HG03457 (cell line): ENCODE measurements at regions not wholly inside any gene's neighbourhood (a gene's known extent, or its start where the extent isn't known, plus 50 kb on each side); places are given as distances from the start of the nearest gene placed in this dataset.

ENCODE experiments used
- ATAC-seq: cut with Tn5 transposase; IDR thresholded peaks from one replicate; pipeline ENCODE4 v1.9.1; 2021; ENCODE audit warnings: moderate number of reproducible peaks; ENCODE audit not compliant: unreplicated experiment

DNA sequence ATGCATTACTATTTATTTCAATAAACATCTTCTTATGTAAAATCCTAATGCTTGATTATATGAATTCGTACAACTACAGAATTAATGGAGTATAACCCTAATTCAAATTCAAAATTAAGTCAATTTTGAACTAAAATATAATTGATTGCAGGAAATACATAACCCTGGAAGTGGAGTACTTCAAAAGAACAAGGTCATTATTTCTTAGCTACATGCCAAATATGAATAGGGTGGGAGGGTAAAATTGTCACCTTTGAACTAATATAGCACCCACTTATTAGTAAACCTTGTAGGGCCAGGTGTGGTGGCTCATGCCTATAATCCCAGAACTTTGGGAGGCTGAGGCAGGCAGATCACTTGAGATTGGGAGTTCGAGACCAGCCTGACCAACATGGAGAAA, 895.4 kb upstream of the ACVR2A start:
- no peak for ATAC-seq

- ATAC-seq: no peak
Observed at GRCh38 chr2:146944601-146945000, 900.2 kb upstream of the ACVR2A start.

- no peak for ATAC-seq
Observed at GRCh38 chr2:146939991-146940685, 904.7 kb upstream of the ACVR2A start.

DNA sequence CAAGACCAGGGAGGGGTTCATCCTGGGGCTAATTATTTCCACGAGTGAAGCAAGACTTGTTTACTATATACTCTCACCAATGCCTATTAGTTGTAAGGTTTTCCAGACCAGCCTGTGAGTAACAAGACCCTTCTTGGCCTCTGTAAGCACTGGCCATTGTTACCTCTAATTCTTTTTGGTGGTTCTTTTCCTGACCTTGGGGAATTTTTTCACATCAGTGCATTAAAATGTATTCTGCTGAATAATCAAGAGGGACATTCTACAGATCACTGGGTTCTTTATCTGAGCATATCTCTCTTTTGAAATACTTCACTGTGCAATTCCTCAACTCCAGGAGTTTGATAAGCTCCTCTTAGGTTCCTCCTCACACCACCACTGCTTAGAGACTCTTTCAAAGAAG, 909.9 kb upstream of the ACVR2A start:
- no peak for ATAC-seq

- ATAC-seq: no peak
Observed at GRCh38 chr2:146931109-146931508, 913.7 kb upstream of the ACVR2A start.

GRCh38 chr2:146927080-146927711, 917.6 kb upstream of the ACVR2A start:
- ATAC-seq: no peak

DNA sequence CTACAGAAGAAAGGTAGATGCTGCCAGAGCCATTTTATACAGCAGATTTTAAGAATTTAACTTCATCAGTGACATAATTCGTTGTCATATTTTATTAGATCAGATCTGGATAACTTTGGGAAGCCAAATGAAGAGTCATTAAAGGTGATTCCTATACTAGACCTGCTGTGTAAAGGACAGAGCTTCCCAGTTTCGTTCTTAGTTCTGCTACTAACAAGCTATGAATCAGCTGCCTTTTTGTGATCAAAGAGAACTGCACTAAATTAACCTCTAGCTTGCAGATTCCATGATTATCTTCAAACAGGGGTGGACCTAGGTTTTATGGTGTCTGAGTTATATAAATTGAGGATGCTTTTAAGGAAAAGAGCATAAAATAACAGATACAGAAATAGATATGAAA, 926.5 kb upstream of the ACVR2A start:
- no peak for ATAC-seq

GRCh38 chr2:146917431-146918042, 927.3 kb upstream of the ACVR2A start:
- ATAC-seq: no peak

GRCh38 chr2:146916914-146917313, 927.9 kb upstream of the ACVR2A start:
- no peak for ATAC-seq

DNA sequence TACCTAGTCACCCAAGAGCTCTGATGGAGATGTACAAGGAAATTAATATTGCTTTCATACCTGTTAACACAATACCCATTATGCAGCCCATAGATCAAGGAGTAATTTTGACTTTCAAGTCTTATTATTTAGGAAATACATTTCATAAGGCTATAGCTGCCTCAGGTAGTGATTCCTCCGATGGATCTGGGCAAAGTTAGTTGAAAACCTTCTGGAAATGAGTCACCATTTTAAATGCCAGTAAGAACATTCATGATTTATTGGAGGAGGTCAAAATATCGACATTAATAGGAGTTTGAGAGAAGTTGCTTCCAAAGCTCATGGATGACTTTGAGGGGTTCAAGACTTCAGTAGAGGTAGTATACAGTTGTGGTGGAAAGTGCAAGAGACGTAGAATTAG, 931.4 kb upstream of the ACVR2A start:
- no peak for ATAC-seq

DNA sequence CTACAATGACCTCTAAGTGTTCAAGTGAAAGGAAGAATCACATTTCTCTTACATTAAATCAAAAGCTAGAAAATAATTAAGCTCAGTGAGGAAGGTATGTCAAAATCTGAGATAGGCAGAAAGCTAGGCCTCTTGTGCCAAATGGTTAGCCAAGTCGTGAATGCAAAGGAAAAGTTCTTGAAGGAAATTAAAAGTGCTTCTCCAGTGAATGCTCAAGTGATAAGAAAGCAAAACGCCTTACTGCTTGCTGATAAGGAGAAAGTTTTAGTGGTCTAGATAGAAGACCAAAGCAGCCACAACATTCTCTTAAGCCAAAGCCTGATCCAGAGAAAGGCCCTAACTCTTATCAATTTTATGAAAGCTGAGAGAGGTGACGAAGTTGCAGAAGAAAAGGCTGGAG, 932.3 kb upstream of the ACVR2A start:
- ATAC-seq: no peak

DNA sequence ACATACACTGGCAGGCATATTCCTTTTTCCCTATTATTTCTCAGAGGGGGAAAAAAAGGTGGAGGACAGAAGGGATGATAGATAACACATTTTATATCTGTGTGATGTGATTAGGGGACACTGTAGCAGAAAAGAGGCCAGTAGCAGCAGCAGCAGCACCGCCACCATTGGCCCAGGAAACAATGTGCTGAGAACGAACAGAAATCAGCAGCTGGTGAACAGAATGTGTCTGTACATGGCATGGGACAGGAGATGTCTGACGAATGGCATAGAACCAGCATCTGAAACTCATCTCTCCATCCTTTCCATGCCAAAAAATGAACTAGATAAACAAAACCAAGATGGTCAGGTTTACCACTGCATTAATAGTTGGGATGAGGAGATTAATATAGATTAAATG, 936.1 kb upstream of the ACVR2A start:
- no peak for ATAC-seq

DNA sequence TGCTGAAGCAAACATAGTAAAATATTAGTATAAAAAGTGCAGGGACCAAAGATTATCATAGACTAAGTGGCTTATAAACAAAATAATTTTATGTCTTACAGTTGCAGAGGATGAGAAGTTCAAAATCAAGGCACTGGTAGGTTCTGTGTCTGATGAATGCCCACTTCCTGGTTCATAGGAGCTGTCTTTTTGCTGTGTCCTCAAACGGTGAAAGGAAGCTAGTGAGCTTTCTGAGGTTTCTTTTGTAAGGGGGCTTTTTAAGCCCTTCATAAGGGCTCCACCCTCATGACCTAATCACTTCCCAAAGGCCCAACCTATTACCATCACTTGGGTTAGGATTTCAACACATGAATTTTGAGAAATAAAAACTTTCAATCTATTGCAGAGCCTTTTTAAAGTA, 946.7 kb upstream of the ACVR2A start:
- no peak for ATAC-seq

- ATAC-seq: no peak
Observed at GRCh38 chr2:146894514-146894913, 950.3 kb upstream of the ACVR2A start.

- ATAC-seq: no peak
Observed at GRCh38 chr2:146893500-146894041, 951.3 kb upstream of the ACVR2A start.

GRCh38 chr2:146890491-146890890, 954.3 kb upstream of the ACVR2A start:
- ATAC-seq: no peak

DNA sequence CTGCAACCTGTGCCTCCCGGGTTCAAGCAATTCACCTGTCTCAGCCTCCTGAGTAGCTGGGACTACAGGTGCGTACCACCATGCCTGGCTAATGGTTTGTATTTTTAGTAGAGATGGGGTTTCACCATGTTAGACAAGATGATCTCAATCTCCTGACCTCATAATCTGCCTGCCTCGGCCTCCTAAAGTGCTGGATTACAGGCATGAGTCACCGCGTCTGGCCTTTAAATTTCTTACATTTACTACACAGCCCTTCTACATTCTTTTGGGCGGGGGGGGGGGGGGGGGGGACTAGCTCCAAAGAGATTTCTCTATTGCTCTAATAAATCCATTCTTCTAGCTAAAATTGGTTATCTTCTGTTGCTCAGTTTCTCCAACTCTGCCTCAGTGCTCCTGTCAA, 964.9 kb upstream of the ACVR2A start:
- ATAC-seq: no peak

GRCh38 chr2:146874260-146874658, 970.6 kb upstream of the ACVR2A start:
- ATAC-seq: no peak

DNA sequence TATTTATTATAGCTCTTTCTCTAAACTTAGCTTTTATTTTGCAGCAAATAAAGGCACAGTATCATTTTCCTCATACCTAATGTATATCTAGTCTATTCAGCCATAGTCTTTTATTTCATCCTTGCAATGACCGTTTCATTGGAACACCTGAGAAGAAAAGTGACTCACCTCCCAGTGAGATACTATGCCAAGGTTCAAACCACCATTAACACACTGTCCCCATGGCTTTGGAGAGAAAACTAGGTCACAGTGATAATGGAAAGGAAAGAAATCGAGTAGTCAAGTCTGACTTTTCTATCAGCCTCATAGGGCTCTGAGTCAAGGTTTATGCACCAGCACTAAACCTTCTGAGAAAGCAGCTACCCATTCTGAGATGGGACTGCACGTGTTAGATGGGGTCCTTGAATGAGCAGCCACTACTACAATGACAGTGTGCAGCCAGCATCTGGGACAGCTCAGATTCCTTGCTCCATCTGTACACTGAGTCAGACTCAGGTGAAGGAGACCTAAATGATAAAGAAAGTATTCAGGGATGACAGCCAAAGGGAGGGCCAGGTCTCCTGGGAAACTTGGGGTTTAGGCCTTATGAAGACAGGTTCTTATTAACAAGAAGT, 971.1 kb upstream of the ACVR2A start:
- ATAC-seq: no peak

- no peak for ATAC-seq
Observed at GRCh38 chr2:146873056-146873455, 971.8 kb upstream of the ACVR2A start.

DNA sequence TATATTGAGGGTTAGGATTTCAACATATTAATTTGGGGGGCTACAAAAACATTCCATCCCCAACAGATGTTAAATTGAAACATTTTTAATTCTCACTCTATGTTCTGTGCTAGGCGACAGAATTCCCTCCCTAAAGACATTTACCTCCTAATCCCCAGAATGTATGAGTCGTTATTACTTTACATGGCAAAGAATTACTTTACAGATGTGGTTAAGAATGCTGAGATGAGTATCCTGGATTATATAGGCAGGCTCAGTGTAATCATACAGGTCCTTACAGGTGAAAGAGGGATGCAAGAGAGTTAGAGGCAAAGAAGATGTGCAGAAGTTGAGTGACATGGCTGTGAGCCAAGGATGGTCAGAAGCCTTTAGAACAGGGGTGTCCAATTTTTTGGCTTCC, 974.1 kb upstream of the ACVR2A start:
- no peak for ATAC-seq

- no peak for ATAC-seq
Observed at GRCh38 chr2:146869328-146869727, 975.5 kb upstream of the ACVR2A start.
